Amygdala (tissue), 56 donors: ENCODE measurements at regions not wholly inside any gene's neighbourhood (a gene's known extent, or its start where the extent isn't known, plus 50 kb on each side); places are given as distances from the start of the nearest gene placed in this dataset.
"Not testable (repeated sequence)": the region's sequence is repeated elsewhere in the genome, so short reads cannot be mapped to it uniquely, and the experiment has no call there.

Experiments
- DNase-seq, 56 donors: peaks; one replicate each; lab custom pipeline; 2025; lab: John Stamatoyannopoulos, UW

GRCh38 chr1:189311915-189312314 is 1165.7 kb downstream of the BRINP3 start:
- DNase-seq, result no peak

- no peak for DNase-seq
These were observed 1165.2 kb downstream of the BRINP3 start for GRCh38 chr1:189312499-189312898.

GRCh38 chr1:189313488-189313887 is 1164.2 kb downstream of the BRINP3 start:
- no peak for DNase-seq

GRCh38 chr1:189315035-189315901 is 1162.4 kb downstream of the BRINP3 start:
- DNase-seq, result no peak

GRCh38 chr1:189323091-189323490 is 1154.6 kb downstream of the BRINP3 start:
- no peak for DNase-seq

- not testable (repeated sequence) for DNase-seq
These were observed 1146.6 kb downstream of the BRINP3 start for GRCh38 chr1:189331071-189331470.

- no peak for DNase-seq
These were observed 1141.3 kb downstream of the BRINP3 start for GRCh38 chr1:189336115-189337100.

- DNase-seq, result no peak
These were observed 1128.1 kb downstream of the BRINP3 start for GRCh38 chr1:189349607-189350006.

- DNase-seq, result no peak
These were observed 1126.6 kb downstream of the BRINP3 start for GRCh38 chr1:189350983-189351616.

GRCh38 chr1:189351960-189352359 is 1125.7 kb downstream of the BRINP3 start:
- no peak for DNase-seq

- no peak for DNase-seq
These were observed 1121.5 kb downstream of the BRINP3 start for GRCh38 chr1:189356206-189356605.

GRCh38 chr1:189357317-189357716 is 1120.3 kb downstream of the BRINP3 start:
- no peak for DNase-seq

GRCh38 chr1:189369612-189370011 is 1108.1 kb downstream of the BRINP3 start:
- no peak for DNase-seq

- DNase-seq, result no peak
These were observed 1102.8 kb downstream of the BRINP3 start for GRCh38 chr1:189374816-189375215.

GRCh38 chr1:189405419-189405818 is 1072.2 kb downstream of the BRINP3 start:
- no peak for DNase-seq

GRCh38 chr1:189409774-189410173 is 1067.9 kb downstream of the BRINP3 start:
- DNase-seq, result no peak

- no peak for DNase-seq
These were observed 1052.8 kb downstream of the BRINP3 start for GRCh38 chr1:189424746-189425331.

- no peak for DNase-seq
These were observed 1048.1 kb downstream of the BRINP3 start for GRCh38 chr1:189429610-189430009.

GRCh38 chr1:189431447-189431846 is 1046.2 kb downstream of the BRINP3 start:
- no peak for DNase-seq

GRCh38 chr1:189432753-189433152 is 1044.9 kb downstream of the BRINP3 start:
- DNase-seq, result no peak
